ENCODE measurements at regions not wholly inside any gene's neighbourhood (a gene's known extent, or its start where the extent isn't known, plus 50 kb on each side); places are given as distances from the start of the nearest gene placed in this dataset.

GRCh38 chr22:27022896-27023361 is 365.5 kb downstream of the MIAT start:
- Mint-ChIP-seq H3K4me3 (no peak overlapping the region), H3K9me3 (peaks cover 0 to 7% (median 0%) of the 10 kb centered on the region in 7 donors), H3K36me3 (no peaks in the 10 kb centered on the region), H3K27ac (no peak overlapping the region), H3K4me1 (no peaks in the 10 kb centered on the region), H3K27me3 (peaks cover 37 to 45% (median 41%) of the 10 kb centered on the region in 3 donors)
- no peak for ATAC-seq (ENCODE audit: low read depth in 2 of 2)
- no peak for DNase-seq

GRCh38 chr22:27023591-27023990 is 366.2 kb downstream of the MIAT start:
- Mint-ChIP-seq H3K9me3 (peaks cover 0 to 6% (median 3%) of the 10 kb centered on the region in 7 donors), H3K4me1 (no peaks in the 10 kb centered on the region), H3K27ac (no peak overlapping the region), H3K36me3 (no peaks in the 10 kb centered on the region), H3K4me3 (no peak overlapping the region), H3K27me3 (peaks cover 33 to 39% (median 35%) of the 10 kb centered on the region in 3 donors)
- no peak for DNase-seq
- ATAC-seq (ENCODE audit: low read depth in 2 of 2): no peak

GRCh38 chr22:27024982-27025381 is 367.6 kb downstream of the MIAT start:
- peaks cover 25 to 26% (median 26%) of the 10 kb centered on the region in 3 donors for H3K27me3 Mint-ChIP-seq
- ATAC-seq (ENCODE audit: low read depth in 2 of 2) (no peak), DNase-seq (no peak)
- H3K9me3 Mint-ChIP-seq: peaks cover 2 to 12% (median 6%) of the 10 kb centered on the region in 7 donors
- no peak overlapping the region for H3K27ac Mint-ChIP-seq
- no peak overlapping the region for H3K4me3 Mint-ChIP-seq
- no peaks in the 10 kb centered on the region for H3K4me1 Mint-ChIP-seq
- H3K36me3 Mint-ChIP-seq: no peaks in the 10 kb centered on the region

GRCh38 chr22:27028093-27028492 is 370.7 kb downstream of the MIAT start:
- Mint-ChIP-seq H3K36me3 (no peaks in the 10 kb centered on the region), H3K27ac (no peak overlapping the region), H3K4me3 (no peak overlapping the region), H3K4me1 (no peaks in the 10 kb centered on the region), H3K9me3 (peaks cover 2 to 24% (median 8%) of the 10 kb centered on the region in 7 donors), H3K27me3 (peaks cover 20 to 28% (median 21%) of the 10 kb centered on the region in 3 donors)
- ATAC-seq (ENCODE audit: low read depth in 2 of 2) (no peak), DNase-seq (no peak)

- Mint-ChIP-seq H3K9me3 (peaks cover 2 to 24% (median 8%) of the 10 kb centered on the region in 7 donors), H3K27me3 (peaks cover 19 to 34% (median 32%) of the 10 kb centered on the region in 3 donors), H3K36me3 (no peaks in the 10 kb centered on the region), H3K4me1 (no peaks in the 10 kb centered on the region), H3K4me3 (no peak overlapping the region), H3K27ac (no peak overlapping the region)
- no peak for DNase-seq
- no peak for ATAC-seq (ENCODE audit: low read depth in 2 of 2)
Measured at GRCh38 chr22:27029584-27030130, 372.3 kb downstream of the MIAT start.

GRCh38 chr22:27032091-27032761 is 374.8 kb downstream of the MIAT start:
- ATAC-seq (ENCODE audit: low read depth in 2 of 2) (no peak), DNase-seq (no peak)
- Mint-ChIP-seq H3K4me1 (no peaks in the 10 kb centered on the region), H3K9me3 (peaks cover 2 to 24% (median 8%) of the 10 kb centered on the region in 7 donors), H3K4me3 (peak overlapping the region in 1 of 8 donors; percentile 57), H3K36me3 (no peaks in the 10 kb centered on the region), H3K27me3 (peaks cover 21 to 26% (median 25%) of the 10 kb centered on the region in 3 donors), H3K27ac (no peak overlapping the region)

GRCh38 chr22:27041745-27042310 is 384.4 kb downstream of the MIAT start:
- no peak for ATAC-seq (ENCODE audit: low read depth in 2 of 2)
- Mint-ChIP-seq H3K4me3 (no peak overlapping the region), H3K27me3 (peaks cover 24 to 36% (median 25%) of the 10 kb centered on the region in 3 donors), H3K27ac (no peak overlapping the region), H3K36me3 (peaks cover 0 to 8% of the 10 kb centered on the region in 2 donors), H3K9me3 (peaks cover 0 to 18% (median 5%) of the 10 kb centered on the region in 7 donors), H3K4me1 (no peaks in the 10 kb centered on the region)
- DNase-seq: no peak

- H3K36me3 Mint-ChIP-seq: peaks cover 0 to 4% of the 10 kb centered on the region in 2 donors
- peaks cover 21 to 29% (median 22%) of the 10 kb centered on the region in 3 donors for H3K27me3 Mint-ChIP-seq
- ATAC-seq (ENCODE audit: low read depth in 2 of 2): no peak
- H3K27ac Mint-ChIP-seq: no peak overlapping the region
- H3K4me3 Mint-ChIP-seq: no peak overlapping the region
- no peaks in the 10 kb centered on the region for H3K4me1 Mint-ChIP-seq
- DNase-seq: no peak
- H3K9me3 Mint-ChIP-seq: peaks cover 0 to 20% (median 6%) of the 10 kb centered on the region in 7 donors
Measured at GRCh38 chr22:27043262-27043661, 385.9 kb downstream of the MIAT start.

- no peaks in the 10 kb centered on the region for H3K36me3 Mint-ChIP-seq
- ATAC-seq (ENCODE audit: low read depth in 2 of 2) (no peak), DNase-seq (no peak)
- H3K4me3 Mint-ChIP-seq: no peak overlapping the region
- H3K27me3 Mint-ChIP-seq: peaks cover 18 to 30% (median 25%) of the 10 kb centered on the region in 3 donors
- no peak overlapping the region for H3K27ac Mint-ChIP-seq
- H3K4me1 Mint-ChIP-seq: no peaks in the 10 kb centered on the region
- peaks cover 0 to 14% (median 4%) of the 10 kb centered on the region in 7 donors for H3K9me3 Mint-ChIP-seq
Measured at GRCh38 chr22:27045103-27045947, 387.9 kb downstream of the MIAT start.

GRCh38 chr22:27046086-27046485 is 388.7 kb downstream of the MIAT start:
- no peaks in the 10 kb centered on the region for H3K36me3 Mint-ChIP-seq
- ATAC-seq (ENCODE audit: low read depth in 2 of 2): no peak
- H3K9me3 Mint-ChIP-seq: peaks cover 0 to 14% (median 4%) of the 10 kb centered on the region in 7 donors
- no peak for DNase-seq
- H3K27me3 Mint-ChIP-seq: peaks cover 26 to 32% (median 26%) of the 10 kb centered on the region in 3 donors
- H3K4me3 Mint-ChIP-seq: no peak overlapping the region
- H3K4me1 Mint-ChIP-seq: no peaks in the 10 kb centered on the region
- H3K27ac Mint-ChIP-seq: no peak overlapping the region

GRCh38 chr22:27046603-27047002 is 389.2 kb downstream of the MIAT start:
- no peaks in the 10 kb centered on the region for H3K4me1 Mint-ChIP-seq
- H3K4me3 Mint-ChIP-seq: no peak overlapping the region
- peaks cover 0 to 14% (median 4%) of the 10 kb centered on the region in 7 donors for H3K9me3 Mint-ChIP-seq
- DNase-seq: no peak
- no peak for ATAC-seq (ENCODE audit: low read depth in 2 of 2)
- no peak overlapping the region for H3K27ac Mint-ChIP-seq
- H3K27me3 Mint-ChIP-seq: peaks cover 24 to 30% (median 27%) of the 10 kb centered on the region in 3 donors
- no peaks in the 10 kb centered on the region for H3K36me3 Mint-ChIP-seq

- no peak for DNase-seq
- Mint-ChIP-seq H3K4me3 (no peak overlapping the region), H3K9me3 (peaks cover 0 to 14% (median 4%) of the 10 kb centered on the region in 7 donors), H3K36me3 (no peaks in the 10 kb centered on the region), H3K27ac (no peak overlapping the region), H3K27me3 (peaks cover 15 to 47% (median 23%) of the 10 kb centered on the region in 3 donors), H3K4me1 (no peaks in the 10 kb centered on the region)
- no peak for ATAC-seq (ENCODE audit: low read depth in 2 of 2)
Measured at GRCh38 chr22:27050771-27051170, 393.4 kb downstream of the MIAT start.

GRCh38 chr22:27051407-27051806 is 394.0 kb downstream of the MIAT start:
- no peaks in the 10 kb centered on the region for H3K36me3 Mint-ChIP-seq
- no peak overlapping the region for H3K4me3 Mint-ChIP-seq
- no peak for DNase-seq
- peaks cover 0 to 12% (median 4%) of the 10 kb centered on the region in 7 donors for H3K9me3 Mint-ChIP-seq
- ATAC-seq (ENCODE audit: low read depth in 2 of 2): no peak
- peaks cover 15 to 53% (median 25%) of the 10 kb centered on the region in 3 donors for H3K27me3 Mint-ChIP-seq
- H3K27ac Mint-ChIP-seq: no peak overlapping the region
- H3K4me1 Mint-ChIP-seq: no peaks in the 10 kb centered on the region
